Keratinocyte (primary cell): ENCODE measurements at regions not wholly inside any gene's neighbourhood (a gene's known extent, or its start where the extent isn't known, plus 50 kb on each side); places are given as distances from the start of the nearest gene placed in this dataset.

ENCODE experiments used
- DNase-seq: peaks from one replicate; pipeline ENCODE4 v3.0.0-alpha.2; 2011; ENCODE audit warnings: low read depth, missing footprints, low spot score
- FAIRE-seq: peaks from 2 replicates; lab custom pipeline; 2011; peaks lifted over from hg19 to GRCh38; lab: Jason Lieb, UNC
- H2AFZ ChIP-seq: 2 replicates; pipeline ENCODE4 v1.6.0; 2012; ENCODE audit warnings: low read length, control low read depth, inconsistent platforms; ENCODE audit not compliant: control insufficient read depth
- H3K27ac ChIP-seq: 2 replicates; pipeline ENCODE4 v1.5.1; 2011; ENCODE audit warnings: low read length; ENCODE audit not compliant: control insufficient read depth, insufficient read depth
- H3K27me3 ChIP-seq: 3 replicates; pipeline ENCODE4 v1.6.0; 2011; ENCODE audit warnings: low read length; ENCODE audit not compliant: control insufficient read depth, insufficient read depth; ENCODE audit errors: extremely low read depth
- H3K36me3 ChIP-seq, 2 experiments: 2 replicates in 1 of 2; 3 replicates in 1 of 2; pipeline ENCODE4 v1.5.1; 2011; ENCODE audit warnings: low read length in 2 of 2, mild to moderate bottlenecking in 1 of 2; ENCODE audit not compliant: control insufficient read depth in 2 of 2, insufficient read depth in 2 of 2; ENCODE audit errors: extremely low read depth in 1 of 2
- H3K4me1 ChIP-seq: 3 replicates; pipeline ENCODE4 v1.5.1; 2011; ENCODE audit warnings: low read length; ENCODE audit not compliant: control insufficient read depth, insufficient read depth; ENCODE audit errors: extremely low read depth
- H3K4me2 ChIP-seq: 3 replicates; pipeline ENCODE4 v1.6.0; 2011; ENCODE audit warnings: low read depth, low read length; ENCODE audit not compliant: control insufficient read depth, insufficient read depth; ENCODE audit errors: extremely low read depth
- H3K4me3 ChIP-seq, 3 experiments: fragments of 200-600 bp in 1 of 3; sonication (generic) in 1 of 3; 2 replicates in 2 of 3; 3 replicates in 1 of 3; pipeline ENCODE4 v1.5.1; 2011 to 2016; ENCODE audit warnings: low read length in 3 of 3, mild to moderate bottlenecking in 3 of 3, control low read depth in 2 of 3, inconsistent platforms in 1 of 3, low read depth in 1 of 3, mixed read lengths in 1 of 3, mixed run types in 1 of 3, moderate library complexity in 1 of 3; ENCODE audit not compliant: control insufficient read depth in 2 of 3, insufficient read depth in 2 of 3; ENCODE audit errors: extremely low read depth in 1 of 3
- H3K79me2 ChIP-seq: 2 replicates; pipeline ENCODE4 v1.6.0; 2012; ENCODE audit warnings: low read length; ENCODE audit not compliant: control insufficient read depth, insufficient read depth
- H3K9ac ChIP-seq: 3 replicates; pipeline ENCODE4 v1.6.0; 2011; ENCODE audit warnings: low read length; ENCODE audit not compliant: control insufficient read depth, insufficient read depth; ENCODE audit errors: extremely low read depth
- H3K9me1 ChIP-seq: 3 replicates; pipeline ENCODE4 v1.6.0; 2011; ENCODE audit warnings: low read length; ENCODE audit not compliant: control insufficient read depth, insufficient read depth; ENCODE audit errors: extremely low read depth
- H3K9me3 ChIP-seq: 2 replicates; pipeline ENCODE4 v1.5.1; 2012; ENCODE audit warnings: low read depth, low read length; ENCODE audit not compliant: control insufficient read depth
- H4K20me1 ChIP-seq: 3 replicates; pipeline ENCODE4 v1.6.0; 2011; ENCODE audit warnings: low read length; ENCODE audit not compliant: control insufficient read depth, insufficient read depth; ENCODE audit errors: extremely low read depth
- EZH2 ChIP-seq: IDR thresholded peaks from one replicate; pipeline ENCODE4 v1.6.1; 2012; ENCODE audit warnings: inconsistent platforms, mild to moderate bottlenecking, low read length, moderate library complexity
- dilution Hi-C: fragments of 300-500 bp; cut with MboI; formaldehyde crosslinking; loops from one replicate; pipeline ENCODE4 v1.7.0; 2020; ENCODE audit warnings: low sequenced_read_pairs; ENCODE audit not compliant: extremely low pct_ligation_motif_present
- TF ChIP-seq, protein P1 (sequence below), 3 experiments: IDR thresholded peaks in 1 of 3; conservative IDR thresholded peaks in 1 of 3; optimal IDR thresholded peaks in 1 of 3; 2 replicates in 2 of 3; 3 replicates in 1 of 3; pipeline versions ENCODE3 to v1.5.1; 2011; ENCODE audit warnings: low read length in 3 of 3, mild to moderate bottlenecking in 3 of 3, moderate library complexity in 2 of 3, control low read depth in 1 of 3, inconsistent platforms in 1 of 3; ENCODE audit not compliant: insufficient read depth in 2 of 3; ENCODE audit errors: extremely low read depth in 1 of 3

DNA sequence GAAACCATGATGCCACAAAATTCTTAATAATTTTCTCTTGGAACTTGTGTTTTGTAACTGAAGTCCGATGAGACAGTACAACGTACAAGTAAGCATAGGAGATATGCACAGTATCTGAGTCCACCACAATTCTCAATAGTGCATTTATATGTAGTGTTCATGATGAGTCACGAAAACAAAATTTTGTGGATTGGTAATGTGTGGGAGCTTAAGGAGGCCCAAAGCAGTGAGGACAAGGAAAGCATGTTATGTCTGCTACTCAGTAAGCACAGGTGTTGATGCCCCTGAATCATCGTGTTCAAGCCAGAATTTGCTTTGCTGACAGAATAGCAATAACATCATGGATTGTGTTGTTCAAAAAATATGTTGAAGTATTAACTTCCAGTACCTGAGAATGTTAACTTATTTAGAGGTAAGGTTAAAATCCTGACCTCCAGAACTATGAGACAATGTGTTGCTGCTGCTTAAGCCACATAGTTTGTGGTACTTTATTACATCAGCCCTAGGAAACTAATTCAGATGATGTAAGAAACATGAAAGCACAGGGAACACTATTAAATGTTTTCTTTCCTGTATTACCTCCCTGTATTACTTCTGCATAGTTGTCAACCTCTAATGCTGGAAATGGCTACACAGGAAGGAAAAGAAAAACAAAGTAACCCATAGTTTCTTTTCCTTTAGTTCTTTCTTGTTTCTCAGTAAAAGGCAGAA is 201.3 kb downstream of the SLITRK6 start:
- no peaks in the 10 kb centered on the region for H3K9me1 ChIP-seq
- no peaks in the 10 kb centered on the region for H3K36me3 ChIP-seq
- no peaks in the 10 kb centered on the region for H3K79me2 ChIP-seq
- H3K9ac ChIP-seq: no peak overlapping the region
- dilution Hi-C loops: no loop called here
- peak; percentile 73 for FAIRE-seq
- TF ChIP-seq EZH2: no peak
- TF ChIP-seq, protein P1, sequence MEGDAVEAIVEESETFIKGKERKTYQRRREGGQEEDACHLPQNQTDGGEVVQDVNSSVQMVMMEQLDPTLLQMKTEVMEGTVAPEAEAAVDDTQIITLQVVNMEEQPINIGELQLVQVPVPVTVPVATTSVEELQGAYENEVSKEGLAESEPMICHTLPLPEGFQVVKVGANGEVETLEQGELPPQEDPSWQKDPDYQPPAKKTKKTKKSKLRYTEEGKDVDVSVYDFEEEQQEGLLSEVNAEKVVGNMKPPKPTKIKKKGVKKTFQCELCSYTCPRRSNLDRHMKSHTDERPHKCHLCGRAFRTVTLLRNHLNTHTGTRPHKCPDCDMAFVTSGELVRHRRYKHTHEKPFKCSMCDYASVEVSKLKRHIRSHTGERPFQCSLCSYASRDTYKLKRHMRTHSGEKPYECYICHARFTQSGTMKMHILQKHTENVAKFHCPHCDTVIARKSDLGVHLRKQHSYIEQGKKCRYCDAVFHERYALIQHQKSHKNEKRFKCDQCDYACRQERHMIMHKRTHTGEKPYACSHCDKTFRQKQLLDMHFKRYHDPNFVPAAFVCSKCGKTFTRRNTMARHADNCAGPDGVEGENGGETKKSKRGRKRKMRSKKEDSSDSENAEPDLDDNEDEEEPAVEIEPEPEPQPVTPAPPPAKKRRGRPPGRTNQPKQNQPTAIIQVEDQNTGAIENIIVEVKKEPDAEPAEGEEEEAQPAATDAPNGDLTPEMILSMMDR (optimal IDR thresholded peaks at IDR 0.05 in 1 of 3, IDR thresholded peaks at IDR 0.05 in 1 of 3, conservative IDR thresholded peaks at IDR 0.05 in 1 of 3; ENCODE audit: extremely low read depth in 1 of 3, insufficient read depth in 2 of 3, low read length in 3 of 3): no peak
- DNase-seq: no peak
- H3K9me3 ChIP-seq: no peaks in the 10 kb centered on the region
- no peak overlapping the region for H2AFZ ChIP-seq
- no peaks in the 10 kb centered on the region for H4K20me1 ChIP-seq
- no peak overlapping the region for H3K4me3 ChIP-seq
- H3K4me1 ChIP-seq: peaks cover 5% of the 10 kb centered on the region
- no peak overlapping the region for H3K27ac ChIP-seq
- no peak overlapping the region for H3K4me2 ChIP-seq
- H3K27me3 ChIP-seq: no peaks in the 10 kb centered on the region

DNA sequence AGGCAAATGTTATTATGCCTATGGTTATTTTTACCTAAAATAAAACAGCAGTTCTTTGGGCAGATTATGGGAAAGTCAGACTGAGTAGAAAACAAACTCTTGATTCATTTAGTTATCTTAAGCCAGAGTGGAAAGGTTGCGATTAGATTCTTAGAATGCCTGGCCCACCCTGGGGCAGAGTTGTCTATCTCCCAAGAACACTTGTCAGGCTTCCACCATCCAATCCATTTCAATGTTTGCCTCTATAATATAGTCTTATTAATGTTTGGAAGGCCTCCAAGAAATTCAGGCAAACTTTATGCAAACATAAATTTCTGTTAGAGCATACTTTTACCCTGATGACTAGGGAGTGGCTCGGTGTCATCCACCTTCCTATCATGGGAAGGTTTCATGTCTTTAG is 207.0 kb downstream of the SLITRK6 start:
- no peak for TF ChIP-seq EZH2
- TF ChIP-seq, protein P1 (optimal IDR thresholded peaks at IDR 0.05 in 1 of 3, IDR thresholded peaks at IDR 0.05 in 1 of 3, conservative IDR thresholded peaks at IDR 0.05 in 1 of 3; ENCODE audit: extremely low read depth in 1 of 3, insufficient read depth in 2 of 3, low read length in 3 of 3): no peak
- no peaks in the 10 kb centered on the region for H3K79me2 ChIP-seq
- no peak overlapping the region for H2AFZ ChIP-seq
- H3K9me1 ChIP-seq: no peaks in the 10 kb centered on the region
- H3K4me1 ChIP-seq: peaks cover 17% of the 10 kb centered on the region
- H3K27ac ChIP-seq: no peak overlapping the region
- H3K27me3 ChIP-seq: no peaks in the 10 kb centered on the region
- H3K4me3 ChIP-seq: no peak overlapping the region
- DNase-seq: no peak
- no peaks in the 10 kb centered on the region for H3K36me3 ChIP-seq
- dilution Hi-C loops: no loop called here
- no peaks in the 10 kb centered on the region for H3K9me3 ChIP-seq
- FAIRE-seq: no peak
- no peaks in the 10 kb centered on the region for H4K20me1 ChIP-seq
- H3K4me2 ChIP-seq: no peak overlapping the region
- no peak overlapping the region for H3K9ac ChIP-seq
